Lower leg skin (tissue), 4 donors: ENCODE measurements at regions not wholly inside any gene's neighbourhood (a gene's known extent, or its start where the extent isn't known, plus 50 kb on each side); places are given as distances from the start of the nearest gene placed in this dataset.

Source experiments
- DNase-seq, 2 donors: peaks; one replicate each; pipeline ENCODE4 v3.0.0-alpha.2; 2019; ENCODE audit warnings: low spot score in 2 of 2
- H3K4me3 ChIP-seq: fragments of 200-600 bp; sonication (generic); 2 replicates; pipeline ENCODE4 v1.5.1; 2017; ENCODE audit warnings: mild to moderate bottlenecking, low read depth; ENCODE audit not compliant: poor library complexity, severe bottlenecking
- CTCF ChIP-seq, 3 donors: fragments of 450-650 bp; IDR thresholded peaks; one replicate each; pipeline ENCODE4 v1.5.1; 2016; ENCODE audit warnings: antibody characterized with exemption in 3 of 3, mild to moderate bottlenecking in 3 of 3, moderate library complexity in 2 of 3
- POLR2A ChIP-seq, 2 donors: fragments of 450-650 bp; IDR thresholded peaks; one replicate each; pipeline ENCODE4 v1.6.1; 2016 to 2017; ENCODE audit warnings: antibody characterized with exemption in 2 of 2, mild to moderate bottlenecking in 1 of 2, moderate library complexity in 1 of 2
- WGBS, 2 donors: methylation state at CpG; one replicate each; pipeline ENCODE4 v1.1.5; 2018; 5-methylcytosine and 5-hydroxymethylcytosine counted together
- intact Hi-C: fragments of 100-400 bp; cut with DNase I; formaldehyde crosslinking; loops from one replicate; pipeline ENCODE4 v1.15.0; 2023; ENCODE audit warnings: low total_unique reads

- intact Hi-C loops, result no loop called here
- TF ChIP-seq POLR2A (IDR thresholded peaks at IDR 0.05) (no peak), CTCF (IDR thresholded peaks at IDR 0.05) (no peak)
- DNase-seq, result peak; percentile 69 to 86
- WGBS, 2 donors, result 21 to 25% methylated on average over 7 of the region's 7 CpGs
- no peak overlapping the region for H3K4me3 ChIP-seq
Observed at GRCh38 chr5:116652196-116652729, 77.6 kb upstream of the SEMA6A start.

GRCh38 chr5:116651653-116652052 lies 77.0 kb upstream of the SEMA6A start:
- DNase-seq, result no peak
- intact Hi-C loops, result no loop called here
- no peak overlapping the region for H3K4me3 ChIP-seq
- 70 to 73% methylated on average over 3 of the region's 3 CpGs for WGBS, 2 donors
- TF ChIP-seq CTCF (IDR thresholded peaks at IDR 0.05) (no peak), POLR2A (IDR thresholded peaks at IDR 0.05) (no peak)

- H3K4me3 ChIP-seq, result no peak overlapping the region
- intact Hi-C loops, result no loop called here
- no peak for DNase-seq
- 88 to 91% methylated on average over 4 of the region's 4 CpGs for WGBS, 2 donors
- TF ChIP-seq CTCF (IDR thresholded peaks at IDR 0.05), result no peak
- no peak for TF ChIP-seq POLR2A (IDR thresholded peaks at IDR 0.05)
Observed at GRCh38 chr5:116650964-116651363, 76.3 kb upstream of the SEMA6A start.

GRCh38 chr5:116650544-116650943 lies 75.9 kb upstream of the SEMA6A start:
- 96% methylated on average over 7 of the region's 7 CpGs for WGBS, 2 donors
- DNase-seq, result no peak
- H3K4me3 ChIP-seq, result no peak overlapping the region
- intact Hi-C loops, result no loop called here
- no peak for TF ChIP-seq POLR2A (IDR thresholded peaks at IDR 0.05)
- no peak for TF ChIP-seq CTCF (IDR thresholded peaks at IDR 0.05)

GRCh38 chr5:116646611-116647289 lies 72.1 kb upstream of the SEMA6A start:
- WGBS, 2 donors, result 91 to 92% methylated on average over 10 of the region's 10 CpGs
- intact Hi-C loops, result no loop called here
- DNase-seq, result no peak
- no peak overlapping the region for H3K4me3 ChIP-seq
- TF ChIP-seq CTCF (IDR thresholded peaks at IDR 0.05) (no peak), POLR2A (IDR thresholded peaks at IDR 0.05) (no peak)

GRCh38 chr5:116645627-116646026 lies 71.0 kb upstream of the SEMA6A start:
- no peak for TF ChIP-seq POLR2A (IDR thresholded peaks at IDR 0.05)
- no peak for TF ChIP-seq CTCF (IDR thresholded peaks at IDR 0.05)
- WGBS, 2 donors, result 67 to 75% methylated on average over 1 of the region's 1 CpG
- no peak overlapping the region for H3K4me3 ChIP-seq
- intact Hi-C loops, result no loop called here
- no peak for DNase-seq
